ENCODE measurements at regions not wholly inside any gene's neighbourhood (a gene's known extent, or its start where the extent isn't known, plus 50 kb on each side); places are given as distances from the start of the nearest gene placed in this dataset.

- TF ChIP-seq MYC (IDR thresholded peaks at IDR 0.05; ENCODE audit: insufficient read depth, insufficient read length, insufficient replicate concordance, low read length, severe bottlenecking) (no peak), EZH2 (IDR thresholded peaks at IDR 0.05; ENCODE audit: borderline replicate concordance, control insufficient read depth, low read depth, low read length) (no peak), TAF1 (IDR thresholded peaks at IDR 0.05; ENCODE audit: borderline replicate concordance, low read depth, low read length) (no peak), POLR2A (IDR thresholded peaks at IDR 0.05; ENCODE audit: low read depth, low read length) (no peak), CUX1 (IDR thresholded peaks at IDR 0.05; ENCODE audit: insufficient replicate concordance, low read depth, low read length) (no peak), REST (IDR thresholded peaks at IDR 0.05; ENCODE audit: low read depth, low read length) (no peak), CBX5 (IDR thresholded peaks at IDR 0.05; ENCODE audit: low read depth) (no peak), CTCF (IDR thresholded peaks at IDR 0.05 in 2 of 3, conservative IDR thresholded peaks at IDR 0.05 in 1 of 3; ENCODE audit: control insufficient read depth in 2 of 3, extremely low read depth in 1 of 3, insufficient read depth in 1 of 3, low read depth in 3 of 3, low read length in 3 of 3) (no peak), KDM1A (IDR thresholded peaks at IDR 0.05; ENCODE audit: borderline replicate concordance) (no peak), EGR1 (IDR thresholded peaks at IDR 0.05; ENCODE audit: borderline replicate concordance in 1 of 2, low read depth in 2 of 2, low read length in 2 of 2) (no peak), GATAD2B (conservative IDR thresholded peaks at IDR 0.05; ENCODE audit: low read depth) (no peak), ESRRA (IDR thresholded peaks at IDR 0.05; ENCODE audit: low read length) (no peak), SPI1 (IDR thresholded peaks at IDR 0.05; ENCODE audit: borderline replicate concordance, insufficient read depth, low read depth, low read length) (no peak)
These were observed 266.4 kb upstream of the FN1 start for GRCh38 chr2:215702116-215702902.
